GM19035 (cell line): ENCODE measurements at regions not wholly inside any gene's neighbourhood (a gene's known extent, or its start where the extent isn't known, plus 50 kb on each side); places are given as distances from the start of the nearest gene placed in this dataset.

Source experiments
- ATAC-seq: cut with Tn5 transposase; IDR thresholded peaks from one replicate; pipeline ENCODE4 v1.9.1; 2021; ENCODE audit not compliant: unreplicated experiment

- no peak for ATAC-seq
Measured at GRCh38 chr5:6274846-6275543, 103.4 kb downstream of the MED10 start.

DNA sequence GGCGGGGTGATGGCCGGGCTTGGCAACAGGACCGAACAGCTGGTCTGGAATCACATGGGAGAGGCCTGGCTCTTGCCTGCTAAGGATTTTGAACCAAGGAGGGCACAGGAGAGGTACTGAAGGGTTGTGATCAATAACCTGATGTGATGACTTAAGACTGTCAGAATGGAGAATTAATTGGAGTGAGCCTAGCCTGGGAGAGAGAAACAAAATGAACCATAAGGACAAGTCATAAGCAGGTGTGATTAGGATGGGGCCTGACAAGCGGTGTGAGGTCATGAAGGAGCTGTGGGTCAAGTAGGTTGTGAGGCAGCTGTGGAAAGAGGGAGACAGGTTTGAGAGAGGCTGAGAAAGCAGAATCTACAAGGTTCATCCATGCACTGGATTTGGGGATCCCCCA, 104.6 kb downstream of the MED10 start:
- no peak for ATAC-seq

GRCh38 chr5:6273090-6273735, 105.1 kb downstream of the MED10 start:
- ATAC-seq = peak; percentile 83

DNA sequence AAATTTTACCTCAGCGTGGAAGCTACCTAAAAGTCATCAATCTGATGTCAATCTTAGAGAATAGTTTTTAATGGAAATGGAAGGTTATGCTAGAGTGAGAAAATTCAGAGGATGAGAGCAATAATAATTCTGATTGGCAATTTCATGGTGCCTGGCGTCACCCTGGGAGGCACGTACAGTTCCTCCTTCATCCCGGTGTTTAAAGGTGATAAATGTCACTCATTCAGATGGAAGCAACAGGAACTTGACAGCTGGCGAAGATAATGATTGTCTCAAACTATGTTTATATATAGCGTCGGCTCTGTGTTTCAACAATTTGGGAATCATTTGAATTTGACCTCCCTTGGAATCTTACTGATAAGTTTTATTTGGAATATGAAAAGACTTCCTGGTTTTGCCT, 108.4 kb downstream of the MED10 start:
- no peak for ATAC-seq

DNA sequence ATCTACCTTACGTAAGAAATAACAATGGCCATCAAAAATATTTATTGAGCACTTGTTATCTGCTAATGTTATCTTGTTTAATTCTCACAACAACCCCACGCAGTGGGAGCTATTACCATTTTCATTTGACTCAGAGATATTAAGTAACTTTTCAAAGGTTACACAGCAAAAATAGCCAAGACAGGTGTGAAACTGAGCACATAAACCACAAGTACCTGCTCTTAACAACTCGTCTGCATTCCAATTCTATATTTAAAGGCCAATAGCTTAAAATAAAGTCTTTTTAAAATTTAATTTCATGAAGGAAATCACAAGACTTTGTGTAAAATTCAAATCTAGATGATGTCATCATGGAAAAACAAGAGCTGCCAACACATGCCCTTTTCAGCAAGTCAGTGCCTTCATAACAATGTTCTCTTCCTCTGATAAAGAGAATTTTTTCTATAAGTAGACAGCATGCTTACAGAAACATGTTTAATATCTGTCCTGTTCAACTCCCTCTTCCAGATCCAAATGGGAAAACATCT, 111.6 kb downstream of the MED10 start:
- ATAC-seq = no peak

DNA sequence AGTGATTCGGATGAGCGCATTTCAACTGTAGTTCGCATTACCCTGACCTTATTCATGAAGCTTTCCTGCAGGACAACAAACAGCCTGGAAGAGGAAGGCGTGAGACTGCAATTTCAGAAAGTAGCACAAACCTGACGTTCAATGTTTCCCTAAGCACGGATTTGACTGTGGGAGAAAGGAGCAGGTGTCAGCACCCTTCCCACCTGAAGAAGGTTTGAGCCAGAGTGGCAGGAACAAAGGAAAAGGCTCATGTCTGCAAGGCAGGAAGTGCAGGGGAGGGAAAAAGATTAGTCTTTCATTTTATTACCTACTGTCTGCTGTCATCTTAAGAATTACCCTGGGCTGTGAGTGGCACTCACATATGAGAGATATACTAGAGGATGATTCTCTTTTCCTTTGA, 114.0 kb downstream of the MED10 start:
- ATAC-seq = no peak

DNA sequence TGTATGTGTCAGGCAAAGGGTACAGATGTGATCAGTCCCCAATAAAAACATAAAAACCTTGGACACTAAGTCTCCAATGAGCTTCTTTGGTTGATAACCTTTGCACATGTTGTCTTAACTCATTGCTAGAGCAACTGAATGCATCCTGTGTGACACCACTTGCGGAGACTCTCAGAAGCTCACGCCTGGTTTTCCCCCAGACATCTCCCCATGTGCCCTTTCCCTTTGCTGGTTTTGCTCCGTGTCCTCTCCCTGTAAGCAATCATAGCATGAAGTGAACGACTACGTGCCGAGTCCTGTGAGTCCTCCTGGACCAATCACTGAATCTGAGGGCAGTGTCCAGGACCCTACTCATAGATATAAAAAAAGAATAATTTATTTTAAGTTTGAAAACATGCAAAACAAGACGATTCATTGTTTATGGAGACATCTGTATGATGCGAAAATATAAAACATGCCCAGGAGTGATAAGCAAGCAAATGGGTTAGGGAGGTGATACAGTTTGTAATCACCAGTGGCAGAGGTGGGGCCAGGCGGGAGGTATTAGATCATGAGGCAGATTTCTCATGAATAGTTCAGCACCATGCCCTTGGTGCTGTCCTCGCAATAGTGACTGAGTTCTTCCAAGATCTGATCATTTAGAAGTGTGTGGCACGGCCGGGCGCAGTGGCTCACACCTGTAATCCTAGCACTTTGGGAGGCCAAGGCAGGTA, 115.5 kb downstream of the MED10 start:
- no peak for ATAC-seq

- no peak for ATAC-seq
Measured at GRCh38 chr5:6261668-6262067, 116.7 kb downstream of the MED10 start.

DNA sequence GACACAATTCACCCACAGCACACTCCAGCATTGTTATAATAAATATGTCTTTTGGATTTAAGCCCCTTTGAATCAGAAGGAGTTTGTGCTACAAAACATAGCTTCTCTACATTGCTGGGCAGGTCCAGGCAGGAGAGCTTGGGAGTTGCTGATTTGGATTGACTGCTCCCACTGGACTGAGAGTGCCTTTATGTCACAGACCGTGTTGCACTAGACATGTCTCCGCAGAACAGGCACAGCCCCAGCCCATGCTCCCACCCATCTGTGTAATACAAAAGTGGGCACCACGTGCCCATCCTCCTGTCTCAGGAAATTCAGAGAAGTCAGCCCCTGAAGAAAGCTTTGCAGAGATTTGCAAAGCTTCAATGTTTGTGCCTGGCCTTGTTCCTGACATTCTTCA, 117.1 kb downstream of the MED10 start:
- ATAC-seq = no peak

DNA sequence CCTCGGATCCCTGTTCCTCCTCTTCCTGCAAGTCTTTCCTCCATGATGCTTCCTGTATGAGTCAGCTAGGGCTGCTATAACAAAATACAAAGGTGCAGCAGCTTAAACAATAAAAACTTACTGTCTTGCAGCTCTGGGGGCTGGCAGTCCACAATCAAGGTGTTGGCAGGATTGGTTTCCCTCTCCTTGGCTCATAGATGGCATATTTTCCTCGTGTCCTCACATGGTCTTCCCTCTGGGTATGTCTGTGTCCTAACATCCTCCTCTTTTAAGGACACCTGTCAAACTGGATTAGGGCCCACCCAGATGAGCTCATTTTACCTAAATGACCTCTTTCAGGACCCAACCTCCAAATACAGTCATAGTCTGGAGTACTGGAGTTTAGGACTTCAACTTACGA, 117.5 kb downstream of the MED10 start:
- ATAC-seq = no peak

- ATAC-seq = no peak
Measured at GRCh38 chr5:6256901-6257300, 121.4 kb downstream of the MED10 start.

- ATAC-seq = no peak
Measured at GRCh38 chr5:6255956-6256355, 122.4 kb downstream of the MED10 start.

GRCh38 chr5:6253846-6254245, 124.5 kb downstream of the MED10 start:
- no peak for ATAC-seq

DNA sequence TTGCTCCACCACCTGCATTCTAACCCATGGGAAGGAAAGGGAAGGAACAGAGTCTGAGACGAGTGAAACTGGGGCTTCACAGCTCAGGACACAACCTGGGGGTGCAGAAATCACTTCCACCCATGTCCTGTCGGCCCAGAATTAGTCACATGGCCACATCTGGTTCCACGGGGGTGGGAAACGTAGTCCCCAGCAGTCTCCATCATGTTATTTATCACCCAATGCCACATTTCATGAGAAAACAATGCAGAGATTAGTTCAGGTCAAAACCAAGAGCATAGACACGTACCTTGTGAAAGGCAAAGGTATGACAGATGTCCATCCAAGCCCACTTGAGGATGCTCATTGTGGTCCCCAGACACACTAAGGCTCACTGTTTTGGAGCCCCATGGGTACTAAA, 125.1 kb downstream of the MED10 start:
- no peak for ATAC-seq

GRCh38 chr5:6252581-6252980, 125.8 kb downstream of the MED10 start:
- ATAC-seq = no peak

- ATAC-seq = no peak
Measured at GRCh38 chr5:6251565-6252102, 126.7 kb downstream of the MED10 start.

DNA sequence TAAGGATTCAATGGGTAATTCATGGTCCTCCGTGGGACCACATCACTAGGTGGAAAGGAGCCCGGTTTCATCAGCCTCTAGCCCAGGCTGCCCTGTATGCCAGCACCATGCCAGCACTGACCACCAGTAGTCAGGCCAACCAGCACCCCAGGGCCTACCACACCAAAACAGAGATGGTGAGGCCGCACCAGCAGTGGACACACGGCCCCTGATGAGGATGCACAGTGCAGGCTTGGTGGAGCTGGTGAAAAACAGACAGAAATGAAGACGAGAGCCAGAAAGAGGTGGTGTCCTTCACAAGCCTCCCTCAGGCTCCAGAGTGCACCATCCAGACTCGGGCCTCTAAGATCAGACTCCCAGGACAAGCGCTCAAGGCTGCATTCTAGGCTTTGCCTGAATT, 128.2 kb downstream of the MED10 start:
- ATAC-seq = no peak

- ATAC-seq = no peak
Measured at GRCh38 chr5:6248132-6248531, 130.2 kb downstream of the MED10 start.

GRCh38 chr5:6246820-6247437, 131.4 kb downstream of the MED10 start:
- ATAC-seq = no peak

DNA sequence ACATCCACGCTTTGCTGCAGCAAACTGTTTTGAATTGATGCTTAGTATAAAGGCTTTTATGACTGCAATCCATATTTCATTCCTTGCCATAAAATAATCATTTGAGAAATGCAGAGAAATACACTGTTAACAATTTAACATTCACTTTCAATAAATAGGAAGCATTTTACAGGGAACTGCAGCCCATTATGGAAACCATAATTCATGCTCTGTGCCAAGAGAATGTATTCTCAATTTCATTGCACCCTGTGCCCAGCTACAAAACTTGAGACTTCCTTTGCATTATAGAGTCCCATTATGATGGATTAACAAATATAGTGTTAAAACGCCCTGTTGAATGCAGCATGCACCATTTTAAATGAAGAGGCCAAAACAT, 134.0 kb downstream of the MED10 start:
- no peak for ATAC-seq

- no peak for ATAC-seq
Measured at GRCh38 chr5:6243706-6244338, 134.5 kb downstream of the MED10 start.
